Suprapubic skin (tissue), 4 donors: ENCODE measurements at regions not wholly inside any gene's neighbourhood (a gene's known extent, or its start where the extent isn't known, plus 50 kb on each side); places are given as distances from the start of the nearest gene placed in this dataset.

Source experiments
- POLR2A ChIP-seq, 2 donors: fragments of 450-650 bp; IDR thresholded peaks; one replicate each; pipeline ENCODE4 v1.6.1; 2017; ENCODE audit warnings: antibody characterized with exemption in 2 of 2, mild to moderate bottlenecking in 2 of 2, moderate library complexity in 2 of 2
- POLR2AphosphoS5 ChIP-seq, 3 donors: sonication (generic); formaldehyde crosslinking; IDR thresholded peaks; one replicate each; pipeline ENCODE4 v1.6.1; 2017; ENCODE audit warnings: antibody characterized with exemption in 3 of 3

GRCh38 chr11:28631148-28631547, 523.0 kb downstream of the METTL15 start:
- TF ChIP-seq POLR2A (IDR thresholded peaks at IDR 0.05), result no peak
- TF ChIP-seq POLR2AphosphoS5 (IDR thresholded peaks at IDR 0.05), result no peak
